PC-3 (cell line): ENCODE measurements at regions not wholly inside any gene's neighbourhood (a gene's known extent, or its start where the extent isn't known, plus 50 kb on each side); places are given as distances from the start of the nearest gene placed in this dataset.

Experiments used
- ATAC-seq: fragments of 200-7000 bp; cut with Tn5 transposase; 2 replicates; pipeline ENCODE4 v1.9.1; 2020; ENCODE audit warnings: mild to moderate bottlenecking, moderate library complexity
- BruUV-seq: library from RNA; stranded (reverse); fragments of 400-500 nt; replicated peaks from 2 replicates; lab custom pipeline; 2021; lab: Mats Ljungman, UMichigan
- CTCF ChIA-PET: fragments of 300-600 bp; sonication (Branson Sonifier 250); formaldehyde crosslinking; loops from one replicate; lab custom pipeline; 2022; ENCODE audit warnings: antibody characterized with exemption; lab: Charles Lee
- POLR2A ChIA-PET: fragments of 300-600 bp; sonication (Branson Sonifier 250); formaldehyde crosslinking; loops from one replicate; lab custom pipeline; 2022; ENCODE audit warnings: antibody characterized with exemption; ENCODE audit not compliant: unreplicated experiment; lab: Charles Lee
- DNase-seq: peaks from one replicate; pipeline ENCODE4 v3.0.0-alpha.2; 2015
- H2AFZ ChIP-seq: fragments of 300-600 bp; sonication (generic); 2 replicates; pipeline ENCODE4 v1.6.0; 2016; ENCODE audit warnings: antibody characterized with exemption, low read length
- H3F3A ChIP-seq: fragments of 300-600 bp; sonication (generic); one replicate; pipeline ENCODE4 v1.6.0; 2017; ENCODE audit warnings: antibody characterized with exemption, low read length, control low read depth, mild to moderate bottlenecking; ENCODE audit not compliant: unreplicated experiment
- H3K27ac ChIP-seq: fragments of 300-600 bp; sonication (generic); 2 replicates; pipeline ENCODE4 v1.5.1; 2016; ENCODE audit warnings: mild to moderate bottlenecking, low read length
- H3K27me3 ChIP-seq: fragments of 300-600 bp; sonication (generic); 2 replicates; pipeline ENCODE4 v1.6.1; 2016; ENCODE audit warnings: low read length, mixed read lengths
- H3K36me3 ChIP-seq: fragments of 300-600 bp; sonication (generic); 2 replicates; pipeline ENCODE4 v1.6.1; 2016; ENCODE audit warnings: low read depth, mixed run types, low read length, mixed read lengths
- H3K4me1 ChIP-seq: fragments of 300-600 bp; sonication (generic); 2 replicates; pipeline ENCODE4 v1.5.1; 2016; ENCODE audit warnings: low read length; ENCODE audit not compliant: insufficient read depth
- H3K4me2 ChIP-seq: fragments of 300-600 bp; sonication (generic); 2 replicates; pipeline ENCODE4 v1.6.0; 2016; ENCODE audit warnings: low read length
- H3K4me3 ChIP-seq: fragments of 300-600 bp; sonication (generic); 2 replicates; pipeline ENCODE4 v1.5.1; 2016; ENCODE audit warnings: mild to moderate bottlenecking, low read length, mixed read lengths
- H3K79me2 ChIP-seq: fragments of 300-600 bp; sonication (generic); 2 replicates; pipeline ENCODE4 v1.6.1; 2017; ENCODE audit warnings: low read length, mixed read lengths
- H3K9ac ChIP-seq: fragments of 300-600 bp; sonication (generic); 2 replicates; pipeline ENCODE4 v1.6.0; 2016; ENCODE audit warnings: mild to moderate bottlenecking, low read length
- H3K9me2 ChIP-seq: fragments of 300-600 bp; sonication (generic); replicated peaks from 2 replicates; pipeline ENCODE4 v1.6.1; 2016; ENCODE audit warnings: mixed run types, low read length, mixed read lengths
- H3K9me3 ChIP-seq: fragments of 300-600 bp; sonication (generic); 2 replicates; pipeline ENCODE4 v1.6.1; 2016; ENCODE audit warnings: low read length, mixed read lengths
- H4K20me1 ChIP-seq: fragments of 300-600 bp; sonication (generic); 2 replicates; pipeline ENCODE4 v1.6.1; 2016; ENCODE audit warnings: low read length, mixed read lengths
- EZH2 ChIP-seq: fragments of 300-600 bp; sonication (generic); IDR thresholded peaks from one replicate; pipeline ENCODE4 v1.6.1; 2017; ENCODE audit warnings: antibody characterized with exemption, mild to moderate bottlenecking, low read length; ENCODE audit not compliant: unreplicated experiment
- EZH2phosphoT487 ChIP-seq: fragments of 300-600 bp; sonication (generic); IDR thresholded peaks from 2 replicates; pipeline ENCODE4 v1.6.1; 2018; ENCODE audit warnings: mild to moderate bottlenecking, antibody characterized with exemption, low read length, borderline replicate concordance
- intact Hi-C: fragments of 100-400 bp; cut with micrococcal nuclease; formaldehyde crosslinking; loops from 2 replicates; pipeline ENCODE4 v1.9.0; 2023
- TF ChIP-seq, protein P1 (sequence below): fragments of 300-600 bp; sonication (generic); conservative IDR thresholded peaks from 2 replicates; pipeline ENCODE4 v1.5.1; 2017; ENCODE audit warnings: antibody characterized with exemption, low read depth, mild to moderate bottlenecking, low read length

DNA sequence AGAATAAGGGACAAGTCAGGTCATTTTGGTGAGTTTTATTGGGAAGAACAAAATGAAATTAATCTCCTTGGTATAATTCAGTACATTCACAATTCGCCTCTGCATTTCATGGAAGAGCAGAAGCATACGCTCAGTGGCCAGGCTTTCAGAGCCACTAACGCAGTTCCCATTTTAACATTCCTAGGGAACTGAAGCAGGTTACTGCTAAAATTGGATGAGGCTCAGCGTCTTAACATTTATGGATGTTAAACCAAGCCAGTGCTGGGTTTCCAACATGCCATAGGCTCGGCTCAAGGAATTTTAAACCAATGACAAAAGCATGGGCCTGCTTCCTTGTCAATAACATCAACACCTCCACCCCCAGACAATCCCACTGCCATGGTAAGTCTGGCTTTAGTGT lies 172.7 kb upstream of the PRICKLE2 start:
- Histone ChIP-seq H3K4me3 (no peak overlapping the region), H3K27ac (no peak overlapping the region), H3K27me3 (no peaks in the 10 kb centered on the region), H4K20me1 (no peaks in the 10 kb centered on the region), H3K9ac (no peak overlapping the region), H3K79me2 (no peaks in the 10 kb centered on the region), H3K9me3 (no peaks in the 10 kb centered on the region), H3K4me2 (no peak overlapping the region), H3K9me2 (no peaks in the 10 kb centered on the region), H3K4me1 (no peaks in the 10 kb centered on the region), H2AFZ (no peak overlapping the region), H3F3A (no peaks in the 10 kb centered on the region), H3K36me3 (no peaks in the 10 kb centered on the region)
- no TSS peak for BruUV-seq
- ChIA-PET POLR2A (no interaction called here), CTCF (no interaction called here)
- ATAC-seq (no peak), DNase-seq (no peak)
- TF ChIP-seq EZH2 (no peak), EZH2phosphoT487 (no peak)
- TF ChIP-seq, protein P1, sequence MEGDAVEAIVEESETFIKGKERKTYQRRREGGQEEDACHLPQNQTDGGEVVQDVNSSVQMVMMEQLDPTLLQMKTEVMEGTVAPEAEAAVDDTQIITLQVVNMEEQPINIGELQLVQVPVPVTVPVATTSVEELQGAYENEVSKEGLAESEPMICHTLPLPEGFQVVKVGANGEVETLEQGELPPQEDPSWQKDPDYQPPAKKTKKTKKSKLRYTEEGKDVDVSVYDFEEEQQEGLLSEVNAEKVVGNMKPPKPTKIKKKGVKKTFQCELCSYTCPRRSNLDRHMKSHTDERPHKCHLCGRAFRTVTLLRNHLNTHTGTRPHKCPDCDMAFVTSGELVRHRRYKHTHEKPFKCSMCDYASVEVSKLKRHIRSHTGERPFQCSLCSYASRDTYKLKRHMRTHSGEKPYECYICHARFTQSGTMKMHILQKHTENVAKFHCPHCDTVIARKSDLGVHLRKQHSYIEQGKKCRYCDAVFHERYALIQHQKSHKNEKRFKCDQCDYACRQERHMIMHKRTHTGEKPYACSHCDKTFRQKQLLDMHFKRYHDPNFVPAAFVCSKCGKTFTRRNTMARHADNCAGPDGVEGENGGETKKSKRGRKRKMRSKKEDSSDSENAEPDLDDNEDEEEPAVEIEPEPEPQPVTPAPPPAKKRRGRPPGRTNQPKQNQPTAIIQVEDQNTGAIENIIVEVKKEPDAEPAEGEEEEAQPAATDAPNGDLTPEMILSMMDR = no peak
- intact Hi-C loops = loop anchor here (2.0 to 10.0 kb wide), 5 partner anchors 56 to 236 kb away; no protein-coding TSS in a partner anchor

DNA sequence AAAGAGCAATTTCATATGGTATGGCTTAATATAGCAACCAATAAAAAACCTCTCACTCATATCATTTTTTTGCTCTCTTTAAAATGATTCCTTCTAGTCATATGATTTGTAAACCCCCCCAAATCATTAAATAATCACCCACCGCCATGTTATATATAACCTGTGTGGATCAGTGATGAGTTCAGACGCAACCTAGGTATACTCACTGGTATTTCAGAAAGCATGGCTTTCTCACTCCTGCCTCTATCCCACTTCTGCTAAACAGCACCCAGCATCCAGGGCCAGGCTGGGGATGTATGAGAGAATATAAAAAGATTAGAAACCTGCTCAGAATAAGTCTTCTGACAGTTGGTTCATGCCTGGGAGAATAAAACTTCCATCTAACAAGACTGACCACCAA lies 172.3 kb upstream of the PRICKLE2 start:
- Histone ChIP-seq H3K79me2 (no peaks in the 10 kb centered on the region), H3K4me2 (no peak overlapping the region), H3K4me3 (no peak overlapping the region), H3K36me3 (no peaks in the 10 kb centered on the region), H2AFZ (no peak overlapping the region), H3K27ac (no peak overlapping the region), H3F3A (no peaks in the 10 kb centered on the region), H3K4me1 (no peaks in the 10 kb centered on the region), H3K9me2 (no peaks in the 10 kb centered on the region), H3K9ac (no peak overlapping the region), H4K20me1 (no peaks in the 10 kb centered on the region), H3K9me3 (no peaks in the 10 kb centered on the region), H3K27me3 (no peaks in the 10 kb centered on the region)
- DNase-seq = no peak
- CTCF ChIA-PET = interaction anchor here (0.6 kb wide), 1 partner anchor 153 kb away, joined by 4 read pairs; no protein-coding TSS in a partner anchor
- no peak for TF ChIP-seq EZH2phosphoT487
- TF ChIP-seq, protein P1 = no peak
- no peak for TF ChIP-seq EZH2
- ATAC-seq = no peak
- intact Hi-C loops = loop anchor here (5.0 to 10.0 kb wide), 4 partner anchors 55 to 235 kb away; no protein-coding TSS in a partner anchor
- POLR2A ChIA-PET = no interaction called here
- BruUV-seq = no TSS peak

DNA sequence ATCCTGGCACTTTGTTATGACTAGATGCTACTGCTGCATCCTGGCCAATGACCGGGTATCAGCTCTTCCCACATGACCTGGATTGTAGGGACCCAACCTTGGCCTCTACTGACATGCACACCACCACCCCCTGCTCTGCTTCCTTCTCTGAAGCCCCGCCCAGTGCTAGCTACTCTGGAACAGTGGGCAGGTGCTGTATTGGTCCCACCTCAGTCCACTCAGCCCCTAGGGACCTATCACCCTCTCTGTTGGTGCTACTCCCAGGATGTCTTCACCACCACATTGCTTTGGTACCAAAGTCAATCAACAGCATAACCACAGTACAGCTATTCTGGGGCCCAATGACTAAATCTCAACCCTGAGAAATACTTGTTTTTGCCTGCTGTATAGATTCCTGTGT lies 170.2 kb upstream of the PRICKLE2 start:
- BruUV-seq = no TSS peak
- TF ChIP-seq EZH2 (no peak), EZH2phosphoT487 (no peak)
- TF ChIP-seq, protein P1 = no peak
- ChIA-PET POLR2A (no interaction called here), CTCF (no interaction called here)
- no peak overlapping the region for H3K27ac ChIP-seq
- no peaks in the 10 kb centered on the region for H3F3A ChIP-seq
- no peak overlapping the region for H3K4me2 ChIP-seq
- H3K9me2 ChIP-seq = no peaks in the 10 kb centered on the region
- DNase-seq = no peak
- no peaks in the 10 kb centered on the region for H3K79me2 ChIP-seq
- no peak overlapping the region for H3K4me3 ChIP-seq
- no peaks in the 10 kb centered on the region for H3K27me3 ChIP-seq
- no peaks in the 10 kb centered on the region for H4K20me1 ChIP-seq
- no peak overlapping the region for H2AFZ ChIP-seq
- no peaks in the 10 kb centered on the region for H3K4me1 ChIP-seq
- ATAC-seq = no peak
- H3K36me3 ChIP-seq = no peaks in the 10 kb centered on the region
- intact Hi-C loops = loop anchor here (5.0 to 10.0 kb wide), 4 partner anchors 53 to 233 kb away; no protein-coding TSS in a partner anchor
- no peak overlapping the region for H3K9ac ChIP-seq
- H3K9me3 ChIP-seq = no peaks in the 10 kb centered on the region
